ENCODE measurements at regions not wholly inside any gene's neighbourhood (a gene's known extent, or its start where the extent isn't known, plus 50 kb on each side); places are given as distances from the start of the nearest gene placed in this dataset.

DNA sequence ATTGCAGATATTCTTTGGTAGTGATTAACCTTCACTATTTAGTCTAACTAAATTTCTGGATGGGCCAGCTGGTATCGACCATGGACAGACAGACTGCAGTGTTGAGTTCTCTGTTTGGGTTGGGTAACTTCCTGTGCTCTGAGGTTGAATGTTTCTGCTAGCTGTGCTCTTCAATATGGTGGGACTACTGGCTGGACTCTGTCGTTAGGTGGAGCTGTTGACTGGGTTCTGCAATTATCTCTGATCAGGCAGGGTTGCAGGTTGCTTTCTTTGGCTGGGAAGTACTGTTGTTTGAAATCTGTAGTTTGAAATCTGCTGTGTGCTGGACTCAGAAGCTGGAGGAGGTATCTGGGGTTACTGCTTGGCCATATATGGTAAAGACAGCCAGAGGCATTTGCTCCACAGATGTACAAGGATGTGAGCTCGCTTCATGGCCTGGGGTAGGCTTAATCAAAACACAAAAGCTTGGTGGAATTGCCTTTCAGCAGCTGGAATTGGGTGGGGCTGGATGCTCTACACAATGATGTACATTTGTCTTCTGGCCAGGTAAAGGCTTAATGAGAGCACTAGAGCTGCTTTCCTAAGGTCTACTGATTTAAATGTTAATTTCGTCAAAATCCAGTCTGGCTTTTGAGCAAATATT is 1472.0 kb downstream of the FAM133A start:
- Histone ChIP-seq H3K4me3 (no peak overlapping the region), H3K9me3 (replicated peaks) (no peaks in the 10 kb centered on the region), H3K27me3 (replicated peaks) (no peaks in the 10 kb centered on the region), H3K27ac (no peak overlapping the region), H3K4me1 (replicated peaks) (no peaks in the 10 kb centered on the region), H3K36me3 (no peaks in the 10 kb centered on the region)
- DNase-seq (ENCODE audit: low read depth in 1 of 2, low spot score in 2 of 2), result no peak

DNA sequence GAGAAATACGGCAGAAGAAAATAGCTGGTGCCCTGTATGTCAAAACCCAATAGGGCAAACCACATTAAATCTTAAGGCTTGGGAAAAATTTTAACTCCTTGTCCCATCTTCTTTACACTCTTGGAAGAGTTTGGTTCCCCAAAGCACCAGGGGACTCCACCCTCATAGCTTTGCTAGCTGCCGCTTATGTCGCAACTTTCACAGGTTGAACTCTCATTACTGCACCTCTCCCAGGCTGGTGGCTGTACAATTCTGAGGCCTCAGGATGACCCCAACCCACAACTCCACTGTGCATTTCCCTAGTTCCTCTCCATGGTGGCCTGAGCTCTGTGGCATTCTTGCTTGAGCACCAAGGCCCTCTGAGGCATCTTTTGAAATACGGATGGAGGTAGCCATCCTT is 1478.8 kb downstream of the FAM133A start:
- H3K9me3 ChIP-seq (replicated peaks), result no peaks in the 10 kb centered on the region
- H3K27ac ChIP-seq, result no peak overlapping the region
- no peaks in the 10 kb centered on the region for H3K36me3 ChIP-seq
- H3K27me3 ChIP-seq (replicated peaks), result no peaks in the 10 kb centered on the region
- no peak for DNase-seq (ENCODE audit: low read depth in 1 of 2, low spot score in 2 of 2)
- H3K4me1 ChIP-seq (replicated peaks), result no peaks in the 10 kb centered on the region
- no peak overlapping the region for H3K4me3 ChIP-seq

DNA sequence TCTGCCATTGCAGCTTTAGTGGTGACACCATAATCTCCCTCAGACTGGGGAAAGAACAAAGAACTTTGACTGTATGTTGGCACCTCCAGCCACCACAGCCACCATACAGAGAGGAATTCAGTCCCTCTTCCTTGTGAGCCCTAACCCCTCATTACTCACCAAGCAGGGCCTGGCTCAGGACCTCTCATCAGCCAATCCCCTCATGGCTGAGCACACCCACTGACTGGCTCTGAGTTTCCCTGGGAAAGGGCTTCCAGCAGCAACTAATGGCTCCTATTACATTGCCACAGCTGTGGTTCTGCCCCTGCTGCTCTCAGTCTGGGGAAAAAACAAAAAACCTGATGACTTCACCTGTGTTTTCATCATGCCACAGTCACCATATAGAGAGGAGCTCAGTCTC is 1482.6 kb downstream of the FAM133A start:
- H3K4me1 ChIP-seq (replicated peaks), result no peaks in the 10 kb centered on the region
- no peak overlapping the region for H3K4me3 ChIP-seq
- H3K9me3 ChIP-seq (replicated peaks), result no peaks in the 10 kb centered on the region
- H3K36me3 ChIP-seq, result no peaks in the 10 kb centered on the region
- no peak overlapping the region for H3K27ac ChIP-seq
- no peak for DNase-seq (ENCODE audit: low read depth in 1 of 2, low spot score in 2 of 2)
- no peaks in the 10 kb centered on the region for H3K27me3 ChIP-seq (replicated peaks)
